SH-SY5Y (cell line): ENCODE measurements at regions not wholly inside any gene's neighbourhood (a gene's known extent, or its start where the extent isn't known, plus 50 kb on each side); places are given as distances from the start of the nearest gene placed in this dataset.

Experiments used
- GATA2 ChIP-seq: IDR thresholded peaks from 2 replicates; pipeline ENCODE4 v1.6.1; 2011; ENCODE audit warnings: mild to moderate bottlenecking, low read depth, low read length
- GATA3 ChIP-seq: IDR thresholded peaks from 2 replicates; pipeline ENCODE4 v1.6.1; 2011; ENCODE audit warnings: low read depth, mild to moderate bottlenecking, low read length, moderate library complexity

GRCh38 chr2:223282221-223282620 is 230.2 kb downstream of the KCNE4 start:
- TF ChIP-seq GATA3: no peak
- no peak for TF ChIP-seq GATA2

- TF ChIP-seq GATA3 (no peak), GATA2 (no peak)
Measured at GRCh38 chr2:223283329-223283728, 231.3 kb downstream of the KCNE4 start.

GRCh38 chr2:223283771-223284170 is 231.8 kb downstream of the KCNE4 start:
- TF ChIP-seq GATA2 (no peak), GATA3 (no peak)

- TF ChIP-seq GATA2: no peak
- TF ChIP-seq GATA3: no peak
Measured at GRCh38 chr2:223285370-223286265, 233.6 kb downstream of the KCNE4 start.

- TF ChIP-seq GATA2: no peak
- TF ChIP-seq GATA3: no peak
Measured at GRCh38 chr2:223294756-223295155, 242.8 kb downstream of the KCNE4 start.

GRCh38 chr2:223297788-223298187 is 245.8 kb downstream of the KCNE4 start:
- TF ChIP-seq GATA2: no peak
- no peak for TF ChIP-seq GATA3

GRCh38 chr2:223300326-223300725 is 248.3 kb downstream of the KCNE4 start:
- no peak for TF ChIP-seq GATA3
- no peak for TF ChIP-seq GATA2

GRCh38 chr2:223306371-223306770 is 254.4 kb downstream of the KCNE4 start:
- no peak for TF ChIP-seq GATA2
- no peak for TF ChIP-seq GATA3

GRCh38 chr2:223311889-223312680 is 260.1 kb downstream of the KCNE4 start:
- TF ChIP-seq GATA2 (no peak), GATA3 (no peak)

- no peak for TF ChIP-seq GATA2
- TF ChIP-seq GATA3: no peak
Measured at GRCh38 chr2:223313101-223313500, 261.1 kb downstream of the KCNE4 start.

GRCh38 chr2:223314811-223315210 is 262.8 kb downstream of the KCNE4 start:
- TF ChIP-seq GATA2: no peak
- no peak for TF ChIP-seq GATA3

- TF ChIP-seq GATA2 (no peak), GATA3 (no peak)
Measured at GRCh38 chr2:223315813-223316212, 263.8 kb downstream of the KCNE4 start.

GRCh38 chr2:223316342-223316741 is 264.4 kb downstream of the KCNE4 start:
- TF ChIP-seq GATA2 (no peak), GATA3 (no peak)

- TF ChIP-seq GATA2 (no peak), GATA3 (no peak)
Measured at GRCh38 chr2:223319601-223320000, 267.6 kb downstream of the KCNE4 start.

GRCh38 chr2:223324402-223324801 is 272.4 kb downstream of the KCNE4 start:
- no peak for TF ChIP-seq GATA2
- TF ChIP-seq GATA3: no peak
